ENCODE measurements at regions not wholly inside any gene's neighbourhood (a gene's known extent, or its start where the extent isn't known, plus 50 kb on each side); places are given as distances from the start of the nearest gene placed in this dataset.

DNA sequence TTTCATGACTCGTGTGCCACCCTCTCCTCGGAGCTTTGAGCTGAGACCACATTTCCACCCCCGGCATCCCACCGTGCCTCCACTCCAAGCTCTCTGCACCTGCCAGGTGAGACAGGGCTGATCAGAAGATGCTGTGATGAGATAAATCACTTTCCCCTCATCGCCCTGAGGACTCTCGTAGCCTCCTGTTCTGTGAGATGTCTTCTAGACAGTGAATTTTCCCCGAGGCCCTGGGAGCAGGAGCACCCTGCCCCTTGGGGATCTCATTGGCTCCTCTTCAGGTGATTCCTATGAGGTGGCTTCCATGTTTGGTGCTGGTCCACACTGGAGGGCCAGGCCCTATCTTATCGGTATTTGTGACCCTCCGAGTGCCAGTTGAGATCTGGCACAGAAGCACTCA, 154.0 kb upstream of the TSHZ3 start:
- TF ChIP-seq, protein P1, sequence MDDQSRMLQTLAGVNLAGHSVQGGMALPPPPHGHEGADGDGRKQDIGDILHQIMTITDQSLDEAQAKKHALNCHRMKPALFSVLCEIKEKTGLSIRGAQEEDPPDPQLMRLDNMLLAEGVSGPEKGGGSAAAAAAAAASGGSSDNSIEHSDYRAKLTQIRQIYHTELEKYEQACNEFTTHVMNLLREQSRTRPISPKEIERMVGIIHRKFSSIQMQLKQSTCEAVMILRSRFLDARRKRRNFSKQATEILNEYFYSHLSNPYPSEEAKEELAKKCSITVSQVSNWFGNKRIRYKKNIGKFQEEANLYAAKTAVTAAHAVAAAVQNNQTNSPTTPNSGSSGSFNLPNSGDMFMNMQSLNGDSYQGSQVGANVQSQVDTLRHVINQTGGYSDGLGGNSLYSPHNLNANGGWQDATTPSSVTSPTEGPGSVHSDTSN (IDR thresholded peaks at IDR 0.05), result no peak
- no peak for TF ChIP-seq SIN3A (IDR thresholded peaks at IDR 0.05; ENCODE audit: borderline replicate concordance, low read depth, low read length)
- TF ChIP-seq, protein P2, sequence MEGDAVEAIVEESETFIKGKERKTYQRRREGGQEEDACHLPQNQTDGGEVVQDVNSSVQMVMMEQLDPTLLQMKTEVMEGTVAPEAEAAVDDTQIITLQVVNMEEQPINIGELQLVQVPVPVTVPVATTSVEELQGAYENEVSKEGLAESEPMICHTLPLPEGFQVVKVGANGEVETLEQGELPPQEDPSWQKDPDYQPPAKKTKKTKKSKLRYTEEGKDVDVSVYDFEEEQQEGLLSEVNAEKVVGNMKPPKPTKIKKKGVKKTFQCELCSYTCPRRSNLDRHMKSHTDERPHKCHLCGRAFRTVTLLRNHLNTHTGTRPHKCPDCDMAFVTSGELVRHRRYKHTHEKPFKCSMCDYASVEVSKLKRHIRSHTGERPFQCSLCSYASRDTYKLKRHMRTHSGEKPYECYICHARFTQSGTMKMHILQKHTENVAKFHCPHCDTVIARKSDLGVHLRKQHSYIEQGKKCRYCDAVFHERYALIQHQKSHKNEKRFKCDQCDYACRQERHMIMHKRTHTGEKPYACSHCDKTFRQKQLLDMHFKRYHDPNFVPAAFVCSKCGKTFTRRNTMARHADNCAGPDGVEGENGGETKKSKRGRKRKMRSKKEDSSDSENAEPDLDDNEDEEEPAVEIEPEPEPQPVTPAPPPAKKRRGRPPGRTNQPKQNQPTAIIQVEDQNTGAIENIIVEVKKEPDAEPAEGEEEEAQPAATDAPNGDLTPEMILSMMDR (IDR thresholded peaks at IDR 0.05), result no peak

Data from SK-N-SH (cell line).